ENCODE measurements at regions not wholly inside any gene's neighbourhood (a gene's known extent, or its start where the extent isn't known, plus 50 kb on each side); places are given as distances from the start of the nearest gene placed in this dataset.

GRCh38 chr10:44153918-44154670, 230.8 kb downstream of the CXCL12 start:
- Histone ChIP-seq H3K79me2 (ENCODE audit: insufficient read depth, low read length) (no peaks in the 10 kb centered on the region), H3K4me1 (ENCODE audit: insufficient read depth, low read length) (no peaks in the 10 kb centered on the region), H3K9me3 (ENCODE audit: insufficient read depth, low read length, severe bottlenecking) (no peaks in the 10 kb centered on the region), H2AFZ (ENCODE audit: low read depth, low read length) (no peak overlapping the region), H3K27me3 (ENCODE audit: insufficient read depth, low read length, poor library complexity) (no peaks in the 10 kb centered on the region), H3K36me3 (ENCODE audit: insufficient read depth, low read length) (no peaks in the 10 kb centered on the region), H3K4me3 (ENCODE audit: low read depth in 1 of 2, low read length in 2 of 2) (no peak overlapping the region), H3K9ac (ENCODE audit: low read depth, low read length) (no peak overlapping the region), H3K4me2 (ENCODE audit: insufficient read depth, low read length) (no peak overlapping the region), H4K20me1 (ENCODE audit: insufficient read depth, low read length) (no peaks in the 10 kb centered on the region), H3K27ac (ENCODE audit: low read length) (no peak overlapping the region)
- no peak for TF ChIP-seq CTCF (IDR thresholded peaks at IDR 0.05; ENCODE audit: borderline replicate concordance, extremely low read depth, low read length, poor library complexity, severe bottlenecking)
- TF ChIP-seq EZH2 (IDR thresholded peaks at IDR 0.05; ENCODE audit: borderline replicate concordance, low read depth, low read length, severe bottlenecking): no peak
- DNase-seq (no peak), ATAC-seq (ENCODE audit: insufficient read depth, low read depth) (no peak)

DNA sequence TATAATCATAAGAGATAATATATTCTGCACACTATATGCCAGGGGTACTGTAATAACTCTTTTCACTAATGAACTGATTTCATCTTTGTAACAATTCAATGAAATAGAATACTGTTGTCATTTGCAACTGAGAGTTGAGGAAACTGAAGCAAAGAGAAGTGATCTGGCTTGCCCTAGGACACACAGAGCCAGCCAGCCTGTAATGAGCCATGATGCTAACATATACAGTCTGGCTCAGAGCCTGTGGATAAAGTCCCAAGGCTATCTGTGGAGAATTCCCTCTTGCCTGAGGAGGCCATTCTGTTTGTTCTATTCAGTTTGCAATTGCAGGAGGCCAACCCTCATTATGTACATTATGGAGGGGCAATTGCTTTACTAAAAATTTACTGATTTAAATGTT, 241.3 kb downstream of the CXCL12 start:
- no peaks in the 10 kb centered on the region for H3K79me2 ChIP-seq (ENCODE audit: insufficient read depth, low read length)
- no peak for ATAC-seq (ENCODE audit: insufficient read depth, low read depth)
- no peak overlapping the region for H3K27ac ChIP-seq (ENCODE audit: low read length)
- TF ChIP-seq EZH2 (IDR thresholded peaks at IDR 0.05; ENCODE audit: borderline replicate concordance, low read depth, low read length, severe bottlenecking) (no peak), CTCF (IDR thresholded peaks at IDR 0.05; ENCODE audit: borderline replicate concordance, extremely low read depth, low read length, poor library complexity, severe bottlenecking) (no peak)
- H3K27me3 ChIP-seq (ENCODE audit: insufficient read depth, low read length, poor library complexity): no peaks in the 10 kb centered on the region
- no peaks in the 10 kb centered on the region for H3K36me3 ChIP-seq (ENCODE audit: insufficient read depth, low read length)
- H3K4me2 ChIP-seq (ENCODE audit: insufficient read depth, low read length): no peak overlapping the region
- no peak overlapping the region for H3K4me3 ChIP-seq (ENCODE audit: low read depth in 1 of 2, low read length in 2 of 2)
- no peaks in the 10 kb centered on the region for H4K20me1 ChIP-seq (ENCODE audit: insufficient read depth, low read length)
- no peak overlapping the region for H2AFZ ChIP-seq (ENCODE audit: low read depth, low read length)
- no peak overlapping the region for H3K9ac ChIP-seq (ENCODE audit: low read depth, low read length)
- DNase-seq: no peak
- H3K4me1 ChIP-seq (ENCODE audit: insufficient read depth, low read length): no peaks in the 10 kb centered on the region
- H3K9me3 ChIP-seq (ENCODE audit: insufficient read depth, low read length, severe bottlenecking): no peaks in the 10 kb centered on the region

DNA sequence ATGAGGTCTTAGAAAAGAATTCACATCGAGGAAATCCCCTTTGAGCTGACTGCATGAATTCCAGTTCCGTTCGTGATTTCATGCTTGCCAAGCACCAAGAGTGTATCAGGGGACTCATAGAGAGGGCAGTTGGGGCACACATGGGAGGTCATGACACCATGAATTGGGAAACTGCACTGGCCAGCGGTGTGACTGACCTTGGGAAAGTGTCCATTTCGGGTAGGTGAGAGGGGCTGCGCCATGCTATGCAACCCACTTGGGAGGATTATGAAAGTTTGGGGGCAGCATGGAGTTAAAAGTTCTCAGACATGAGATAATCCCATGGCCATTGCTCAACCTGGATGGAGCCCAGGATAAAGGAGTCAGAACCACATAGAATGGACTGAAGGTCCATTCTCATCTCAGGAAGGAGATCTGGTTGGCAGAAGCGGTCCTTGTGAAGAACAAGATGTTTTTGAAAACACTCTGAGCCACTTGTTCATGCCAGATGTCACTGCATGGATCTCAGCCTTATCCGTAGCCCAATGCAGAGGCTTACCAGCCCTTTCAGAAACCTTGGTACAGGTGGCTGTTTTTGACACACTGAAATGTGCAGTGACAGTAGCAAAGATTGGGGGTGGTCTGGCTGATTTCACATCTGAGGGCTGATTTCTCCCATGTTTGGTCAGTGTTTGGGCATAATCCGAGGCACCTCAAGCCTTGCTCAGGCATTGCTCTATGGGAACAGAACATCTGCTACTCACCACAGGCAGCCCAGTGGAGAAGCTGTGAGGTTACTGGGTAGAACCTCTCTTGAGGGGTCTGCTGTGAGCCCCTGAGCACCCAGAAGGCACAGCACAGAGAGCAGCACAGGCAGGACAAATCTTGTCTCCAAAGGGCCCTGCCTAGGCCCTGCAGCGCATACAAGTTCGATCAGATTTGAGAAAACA, 252.3 kb downstream of the CXCL12 start:
- no peaks in the 10 kb centered on the region for H3K4me1 ChIP-seq (ENCODE audit: insufficient read depth, low read length)

More for the DNA sequence above, 252.3 kb downstream of the CXCL12 start:
- no peaks in the 10 kb centered on the region for H3K27me3 ChIP-seq (ENCODE audit: insufficient read depth, low read length, poor library complexity)
- no peaks in the 10 kb centered on the region for H4K20me1 ChIP-seq (ENCODE audit: insufficient read depth, low read length)
- DNase-seq: no peak
- no peaks in the 10 kb centered on the region for H3K9me3 ChIP-seq (ENCODE audit: insufficient read depth, low read length, severe bottlenecking)
- no peak overlapping the region for H2AFZ ChIP-seq (ENCODE audit: low read depth, low read length)
- H3K4me2 ChIP-seq (ENCODE audit: insufficient read depth, low read length): no peak overlapping the region
- no peak overlapping the region for H3K4me3 ChIP-seq (ENCODE audit: low read depth in 1 of 2, low read length in 2 of 2)
- ATAC-seq (ENCODE audit: insufficient read depth, low read depth): no peak
- no peaks in the 10 kb centered on the region for H3K79me2 ChIP-seq (ENCODE audit: insufficient read depth, low read length)
- TF ChIP-seq CTCF (IDR thresholded peaks at IDR 0.05; ENCODE audit: borderline replicate concordance, extremely low read depth, low read length, poor library complexity, severe bottlenecking): no peak
- TF ChIP-seq EZH2 (IDR thresholded peaks at IDR 0.05; ENCODE audit: borderline replicate concordance, low read depth, low read length, severe bottlenecking): no peak
- H3K36me3 ChIP-seq (ENCODE audit: insufficient read depth, low read length): no peaks in the 10 kb centered on the region
- no peak overlapping the region for H3K9ac ChIP-seq (ENCODE audit: low read depth, low read length)
- H3K27ac ChIP-seq (ENCODE audit: low read length): no peak overlapping the region
